ENCODE measurements at regions not wholly inside any gene's neighbourhood (a gene's known extent, or its start where the extent isn't known, plus 50 kb on each side); places are given as distances from the start of the nearest gene placed in this dataset.

- Mint-ChIP-seq H3K4me1 (ENCODE audit: low read depth, unreplicated experiment) (no peaks in the 10 kb centered on the region), H3K9me3 (ENCODE audit: unreplicated experiment) (no peaks in the 10 kb centered on the region), H3K4me3 (ENCODE audit: unreplicated experiment) (no peak overlapping the region), H3K27me3 (ENCODE audit: unreplicated experiment) (peaks cover 3% of the 10 kb centered on the region), H3K36me3 (ENCODE audit: unreplicated experiment) (no peaks in the 10 kb centered on the region), H3K27ac (ENCODE audit: unreplicated experiment) (no peak overlapping the region)
- no peak for TF ChIP-seq CTCF (IDR thresholded peaks at IDR 0.05; ENCODE audit: partially characterized antibody, unreplicated experiment)
- no peak for DNase-seq
Measured at GRCh38 chr5:33048315-33048714, 337.2 kb downstream of the NPR3 start.

GRCh38 chr5:33049298-33049697, 338.2 kb downstream of the NPR3 start:
- Mint-ChIP-seq H3K4me1 (ENCODE audit: low read depth, unreplicated experiment) (no peaks in the 10 kb centered on the region), H3K4me3 (ENCODE audit: unreplicated experiment) (no peak overlapping the region), H3K9me3 (ENCODE audit: unreplicated experiment) (peaks cover 2% of the 10 kb centered on the region)

GRCh38 chr5:33049842-33050241, 338.7 kb downstream of the NPR3 start:
- Mint-ChIP-seq H3K36me3 (ENCODE audit: unreplicated experiment) (no peaks in the 10 kb centered on the region), H3K4me1 (ENCODE audit: low read depth, unreplicated experiment) (no peaks in the 10 kb centered on the region), H3K27me3 (ENCODE audit: unreplicated experiment) (peaks cover 3% of the 10 kb centered on the region), H3K27ac (ENCODE audit: unreplicated experiment) (no peak overlapping the region), H3K4me3 (ENCODE audit: unreplicated experiment) (no peak overlapping the region), H3K9me3 (ENCODE audit: unreplicated experiment) (peaks cover 2% of the 10 kb centered on the region)
- DNase-seq, result no peak
- TF ChIP-seq CTCF (IDR thresholded peaks at IDR 0.05; ENCODE audit: partially characterized antibody, unreplicated experiment), result no peak

More at GRCh38 chr5:33049298-33049697, 338.2 kb downstream of the NPR3 start:
- no peak for DNase-seq
- Mint-ChIP-seq H3K27me3 (ENCODE audit: unreplicated experiment) (peaks cover 3% of the 10 kb centered on the region), H3K27ac (ENCODE audit: unreplicated experiment) (no peak overlapping the region), H3K36me3 (ENCODE audit: unreplicated experiment) (no peaks in the 10 kb centered on the region)
- TF ChIP-seq CTCF (IDR thresholded peaks at IDR 0.05; ENCODE audit: partially characterized antibody, unreplicated experiment), result no peak

- Mint-ChIP-seq H3K4me1 (ENCODE audit: low read depth, unreplicated experiment) (no peaks in the 10 kb centered on the region), H3K27ac (ENCODE audit: unreplicated experiment) (no peak overlapping the region), H3K27me3 (ENCODE audit: unreplicated experiment) (no peaks in the 10 kb centered on the region), H3K36me3 (ENCODE audit: unreplicated experiment) (no peaks in the 10 kb centered on the region), H3K9me3 (ENCODE audit: unreplicated experiment) (no peaks in the 10 kb centered on the region), H3K4me3 (ENCODE audit: unreplicated experiment) (no peak overlapping the region)
- no peak for TF ChIP-seq CTCF (IDR thresholded peaks at IDR 0.05; ENCODE audit: partially characterized antibody, unreplicated experiment)
- DNase-seq, result no peak
Measured at GRCh38 chr5:33059081-33059480, 348.0 kb downstream of the NPR3 start.

GRCh38 chr5:33065131-33065530, 354.0 kb downstream of the NPR3 start:
- no peak overlapping the region for H3K27ac Mint-ChIP-seq (ENCODE audit: unreplicated experiment)
- H3K9me3 Mint-ChIP-seq (ENCODE audit: unreplicated experiment), result no peaks in the 10 kb centered on the region
- DNase-seq, result no peak
- peaks cover 3% of the 10 kb centered on the region for H3K4me1 Mint-ChIP-seq (ENCODE audit: low read depth, unreplicated experiment)
- H3K27me3 Mint-ChIP-seq (ENCODE audit: unreplicated experiment), result no peaks in the 10 kb centered on the region
- H3K4me3 Mint-ChIP-seq (ENCODE audit: unreplicated experiment), result no peak overlapping the region
- no peaks in the 10 kb centered on the region for H3K36me3 Mint-ChIP-seq (ENCODE audit: unreplicated experiment)
- TF ChIP-seq CTCF (IDR thresholded peaks at IDR 0.05; ENCODE audit: partially characterized antibody, unreplicated experiment), result no peak
